Thyroid gland (tissue), 4 donors: ENCODE measurements at regions not wholly inside any gene's neighbourhood (a gene's known extent, or its start where the extent isn't known, plus 50 kb on each side); places are given as distances from the start of the nearest gene placed in this dataset.

Experiments used
- DNase-seq, 2 donors: peaks; one replicate each; pipeline ENCODE4 v3.0.0-alpha.2; 2019
- H3K27ac ChIP-seq, 3 donors: fragments of 200-600 bp; sonication (generic); 1 replicate in 2 of 3; 2 replicates in 1 of 3; pipeline ENCODE4 v1.5.1; 2016 to 2019; ENCODE audit warnings: mild to moderate bottlenecking in 1 of 3, moderate library complexity in 1 of 3
- H3K27me3 ChIP-seq: fragments of 200-600 bp; sonication (generic); one replicate; pipeline ENCODE4 v1.5.1; 2019
- H3K36me3 ChIP-seq, 2 donors: fragments of 200-600 bp; sonication (generic); one replicate each; pipeline ENCODE4 v1.5.1; 2016 to 2019
- H3K4me1 ChIP-seq, 2 donors: fragments of 200-600 bp; sonication (generic); one replicate each; pipeline ENCODE4 v1.5.1; 2017 to 2019
- H3K4me3 ChIP-seq, 3 donors: fragments of 200-600 bp; sonication (generic); replicated peaks in 1 of 3; 1 replicate in 2 of 3; 2 replicates in 1 of 3; pipeline ENCODE4 v1.5.1; 2016; ENCODE audit warnings: mild to moderate bottlenecking in 1 of 3
- H3K9me3 ChIP-seq: fragments of 200-600 bp; sonication (generic); one replicate; pipeline ENCODE4 v1.5.1; 2017
- POLR2A ChIP-seq, 2 donors: fragments of 450-650 bp; IDR thresholded peaks; one replicate each; pipeline ENCODE4 v1.6.1; 2017; ENCODE audit warnings: antibody characterized with exemption in 2 of 2, mild to moderate bottlenecking in 2 of 2, moderate library complexity in 1 of 2
- WGBS, 2 donors: methylation state at CpG; one replicate each; pipeline ENCODE4 v1.1.5; 2017; 5-methylcytosine and 5-hydroxymethylcytosine counted together
- intact Hi-C: fragments of 100-400 bp; cut with DNase I; formaldehyde crosslinking; loops from one replicate; pipeline ENCODE4 v1.15.1; 2023
- TF ChIP-seq, protein P1 (sequence below), 6 experiments: fragments of 200-600 bp in 3 of 6; fragments of 450-650 bp in 3 of 6; sonication (generic) in 3 of 6; IDR thresholded peaks; one replicate each; pipeline ENCODE4 v1.5.1; 2016 to 2019; ENCODE audit warnings: antibody characterized with exemption in 6 of 6, mild to moderate bottlenecking in 2 of 6, inconsistent platforms in 1 of 6, moderate library complexity in 1 of 6

DNA sequence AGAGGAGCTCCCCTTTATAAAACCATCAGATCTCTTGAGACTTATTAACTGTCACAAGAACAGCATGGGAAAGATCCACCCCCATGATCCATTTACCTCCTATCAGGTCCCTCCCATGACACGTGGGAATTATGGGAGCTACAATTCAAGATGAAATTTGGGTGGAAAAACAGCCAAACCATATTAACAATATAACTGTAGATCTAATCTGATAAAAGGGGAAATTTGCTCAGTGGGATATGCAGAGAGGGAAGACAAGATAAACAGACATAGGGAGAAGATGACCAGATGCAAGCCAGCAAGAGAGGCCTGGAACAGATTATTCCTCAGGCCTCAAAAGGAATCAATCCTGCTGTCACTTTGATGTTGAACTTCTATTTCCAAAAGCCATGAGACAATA, 841.5 kb downstream of the LRRIQ3 start:
- Histone ChIP-seq H3K4me3 (no peak overlapping the region), H3K27me3 (no peaks in the 10 kb centered on the region), H3K36me3 (no peaks in the 10 kb centered on the region), H3K27ac (no peak overlapping the region), H3K4me1 (no peaks in the 10 kb centered on the region), H3K9me3 (no peaks in the 10 kb centered on the region)
- DNase-seq = no peak
- TF ChIP-seq, protein P1, sequence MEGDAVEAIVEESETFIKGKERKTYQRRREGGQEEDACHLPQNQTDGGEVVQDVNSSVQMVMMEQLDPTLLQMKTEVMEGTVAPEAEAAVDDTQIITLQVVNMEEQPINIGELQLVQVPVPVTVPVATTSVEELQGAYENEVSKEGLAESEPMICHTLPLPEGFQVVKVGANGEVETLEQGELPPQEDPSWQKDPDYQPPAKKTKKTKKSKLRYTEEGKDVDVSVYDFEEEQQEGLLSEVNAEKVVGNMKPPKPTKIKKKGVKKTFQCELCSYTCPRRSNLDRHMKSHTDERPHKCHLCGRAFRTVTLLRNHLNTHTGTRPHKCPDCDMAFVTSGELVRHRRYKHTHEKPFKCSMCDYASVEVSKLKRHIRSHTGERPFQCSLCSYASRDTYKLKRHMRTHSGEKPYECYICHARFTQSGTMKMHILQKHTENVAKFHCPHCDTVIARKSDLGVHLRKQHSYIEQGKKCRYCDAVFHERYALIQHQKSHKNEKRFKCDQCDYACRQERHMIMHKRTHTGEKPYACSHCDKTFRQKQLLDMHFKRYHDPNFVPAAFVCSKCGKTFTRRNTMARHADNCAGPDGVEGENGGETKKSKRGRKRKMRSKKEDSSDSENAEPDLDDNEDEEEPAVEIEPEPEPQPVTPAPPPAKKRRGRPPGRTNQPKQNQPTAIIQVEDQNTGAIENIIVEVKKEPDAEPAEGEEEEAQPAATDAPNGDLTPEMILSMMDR (IDR thresholded peaks at IDR 0.05) = no peak
- no peak for TF ChIP-seq POLR2A (IDR thresholded peaks at IDR 0.05)
- intact Hi-C loops = no loop called here
- WGBS, 2 donors = 50 to 90% methylated on average over 1 of the region's 1 CpG

- DNase-seq = no peak
- H3K36me3 ChIP-seq = no peaks in the 10 kb centered on the region
- intact Hi-C loops = no loop called here
- H3K9me3 ChIP-seq = no peaks in the 10 kb centered on the region
- H3K27ac ChIP-seq = no peak overlapping the region
- H3K4me1 ChIP-seq = no peaks in the 10 kb centered on the region
- H3K27me3 ChIP-seq = no peaks in the 10 kb centered on the region
- WGBS, 2 donors = 84 to 89% methylated on average over 3 of the region's 3 CpGs
- no peak overlapping the region for H3K4me3 ChIP-seq
- TF ChIP-seq POLR2A (IDR thresholded peaks at IDR 0.05) = no peak
- TF ChIP-seq, protein P1 (IDR thresholded peaks at IDR 0.05) = no peak
Observed at GRCh38 chr1:73343947-73344346, 854.0 kb downstream of the LRRIQ3 start.

- TF ChIP-seq, protein P1 (IDR thresholded peaks at IDR 0.05) = no peak
- TF ChIP-seq POLR2A (IDR thresholded peaks at IDR 0.05) = no peak
Observed at GRCh38 chr1:73333847-73334503, 864.0 kb downstream of the LRRIQ3 start.

GRCh38 chr1:73331726-73332125, 866.2 kb downstream of the LRRIQ3 start:
- DNase-seq = no peak
- no peak overlapping the region for H3K4me3 ChIP-seq
- intact Hi-C loops = no loop called here
- H3K4me1 ChIP-seq = no peaks in the 10 kb centered on the region
- 90 to 97% methylated on average over 1 of the region's 1 CpG for WGBS, 2 donors
- no peaks in the 10 kb centered on the region for H3K27me3 ChIP-seq
- H3K36me3 ChIP-seq = no peaks in the 10 kb centered on the region
- no peak for TF ChIP-seq POLR2A (IDR thresholded peaks at IDR 0.05)
- TF ChIP-seq, protein P1 (IDR thresholded peaks at IDR 0.05) = no peak
- no peak overlapping the region for H3K27ac ChIP-seq
- no peaks in the 10 kb centered on the region for H3K9me3 ChIP-seq

More at GRCh38 chr1:73333847-73334503, 864.0 kb downstream of the LRRIQ3 start:
- Histone ChIP-seq H3K27ac (no peak overlapping the region), H3K27me3 (no peaks in the 10 kb centered on the region), H3K4me3 (no peak overlapping the region), H3K9me3 (no peaks in the 10 kb centered on the region), H3K36me3 (no peaks in the 10 kb centered on the region), H3K4me1 (no peaks in the 10 kb centered on the region)
- intact Hi-C loops = no loop called here
- 80 to 88% methylated on average over 1 of the region's 1 CpG for WGBS, 2 donors
- no peak for DNase-seq

DNA sequence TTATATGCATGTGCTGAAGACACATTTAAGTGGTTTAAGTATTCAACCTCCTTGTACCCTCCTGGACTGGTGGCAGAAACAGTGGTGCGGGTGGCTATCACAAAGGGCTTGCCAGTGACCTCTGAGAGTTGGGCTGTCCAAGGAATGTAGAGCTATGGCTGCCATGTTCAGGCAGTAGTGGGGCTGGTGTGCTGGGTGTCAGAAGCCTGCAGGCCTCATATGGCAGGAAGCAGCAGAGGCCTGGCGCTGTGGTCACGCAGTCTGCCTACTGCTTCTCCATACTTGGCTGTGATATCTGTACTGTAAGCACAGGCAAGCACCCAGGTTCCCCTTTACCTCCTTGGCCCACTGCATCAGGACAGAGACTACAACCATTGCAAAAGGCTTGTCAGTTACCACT, 870.0 kb downstream of the LRRIQ3 start:
- Histone ChIP-seq H3K27ac (no peak overlapping the region), H3K4me1 (no peaks in the 10 kb centered on the region), H3K36me3 (no peaks in the 10 kb centered on the region), H3K9me3 (no peaks in the 10 kb centered on the region), H3K4me3 (no peak overlapping the region), H3K27me3 (no peaks in the 10 kb centered on the region)
- intact Hi-C loops = no loop called here
- WGBS, 2 donors = 100% methylated on average over 3 of the region's 3 CpGs
- TF ChIP-seq, protein P1 (IDR thresholded peaks at IDR 0.05) = no peak
- no peak for TF ChIP-seq POLR2A (IDR thresholded peaks at IDR 0.05)
- DNase-seq = no peak
